HG02884 (cell line): ENCODE measurements at regions not wholly inside any gene's neighbourhood (a gene's known extent, or its start where the extent isn't known, plus 50 kb on each side); places are given as distances from the start of the nearest gene placed in this dataset.
"Not testable (repeated sequence)": the region's sequence is repeated elsewhere in the genome, so short reads cannot be mapped to it uniquely, and the experiment has no call there.

Experiments
- ATAC-seq: cut with Tn5 transposase; IDR thresholded peaks from one replicate; pipeline ENCODE4 v1.9.1; 2021; ENCODE audit warnings: mild to moderate bottlenecking, moderate library complexity; ENCODE audit not compliant: unreplicated experiment

DNA sequence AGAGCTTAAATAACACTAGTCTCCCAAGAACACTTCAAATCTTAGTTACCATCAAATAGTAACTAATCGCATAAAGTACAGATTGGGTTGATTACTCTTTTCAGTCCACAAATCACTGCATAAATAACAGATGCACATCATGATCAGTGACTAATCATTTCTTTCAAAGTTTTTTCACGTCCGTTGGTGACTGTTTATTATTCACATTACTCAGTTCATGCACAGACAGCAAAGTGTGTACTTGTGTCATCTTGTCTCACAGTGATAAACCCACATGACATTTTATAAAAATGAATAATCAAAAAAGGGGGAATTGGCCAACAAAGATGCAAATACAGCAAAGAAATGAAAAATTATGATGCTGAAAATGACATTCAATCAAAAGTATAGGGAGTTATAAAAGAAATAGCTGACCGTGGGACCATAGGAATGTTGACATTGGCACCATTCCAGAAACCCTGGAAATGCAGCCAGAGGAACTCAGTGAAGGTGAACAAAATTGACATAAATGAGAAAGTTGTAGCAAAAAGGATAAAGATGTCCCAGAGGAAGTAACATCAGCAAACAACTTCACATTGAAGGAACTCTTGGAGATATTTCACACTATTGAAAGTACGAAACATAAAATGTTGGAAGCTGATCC is 161.5 kb downstream of the SOX3 start:
- ATAC-seq, result no peak

DNA sequence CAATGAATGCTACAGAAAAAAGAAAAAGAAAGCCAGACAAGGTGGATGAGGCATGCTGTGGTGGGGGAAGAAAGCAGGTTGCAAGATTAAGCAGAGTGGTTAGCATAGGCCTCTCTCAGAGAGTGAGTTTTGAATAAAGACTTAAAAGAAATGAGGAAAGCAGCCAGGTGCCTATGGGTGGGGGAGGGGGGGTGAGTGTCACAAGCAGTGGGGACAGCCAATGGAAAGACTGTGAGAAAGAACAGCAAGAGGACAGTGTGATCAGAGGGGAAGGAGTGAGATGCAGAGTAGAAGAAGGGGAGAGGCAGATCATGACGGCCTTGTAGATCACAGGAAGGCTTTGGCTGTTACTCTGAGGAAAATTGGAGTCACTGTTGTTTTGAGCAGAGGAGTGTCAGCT is 162.5 kb downstream of the SOX3 start:
- ATAC-seq, result no peak

DNA sequence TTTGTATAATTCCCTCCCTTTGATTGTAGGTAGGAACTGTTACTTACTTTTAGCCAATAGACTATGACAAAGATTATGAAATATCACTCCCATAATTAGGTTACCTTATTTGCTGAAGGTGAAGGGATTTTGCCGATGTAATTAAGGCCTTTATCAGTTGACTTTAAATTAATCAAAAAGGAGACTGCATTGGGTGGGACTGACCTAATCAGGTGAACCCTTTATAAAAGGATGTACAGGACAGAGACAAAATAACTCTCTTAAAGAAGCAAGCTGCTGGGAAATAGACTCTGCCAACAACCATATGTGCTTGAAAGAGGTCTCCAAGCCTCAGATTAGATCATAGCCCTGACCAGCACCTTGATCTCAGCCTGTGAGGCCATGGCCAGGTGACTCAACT is 167.6 kb downstream of the SOX3 start:
- ATAC-seq, result no peak

DNA sequence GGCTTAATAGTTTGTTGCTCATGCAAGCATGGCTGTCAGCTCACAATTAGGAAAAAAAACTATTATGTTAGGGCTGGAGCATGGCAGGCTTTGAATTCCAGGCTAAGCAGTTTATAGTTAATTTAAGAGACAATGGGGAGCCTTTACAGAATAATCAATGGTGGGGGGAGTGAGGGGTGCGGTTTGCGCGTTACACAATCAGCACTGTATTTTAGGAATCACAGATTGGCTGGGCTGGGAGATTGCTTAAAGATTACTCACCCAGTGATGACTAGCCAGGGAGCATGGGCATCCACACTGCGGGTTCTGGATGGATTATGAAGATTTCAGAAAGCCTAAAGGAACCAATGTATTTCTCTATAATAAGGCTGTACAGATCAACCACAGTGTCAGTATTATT is 186.6 kb downstream of the SOX3 start:
- no peak for ATAC-seq

DNA sequence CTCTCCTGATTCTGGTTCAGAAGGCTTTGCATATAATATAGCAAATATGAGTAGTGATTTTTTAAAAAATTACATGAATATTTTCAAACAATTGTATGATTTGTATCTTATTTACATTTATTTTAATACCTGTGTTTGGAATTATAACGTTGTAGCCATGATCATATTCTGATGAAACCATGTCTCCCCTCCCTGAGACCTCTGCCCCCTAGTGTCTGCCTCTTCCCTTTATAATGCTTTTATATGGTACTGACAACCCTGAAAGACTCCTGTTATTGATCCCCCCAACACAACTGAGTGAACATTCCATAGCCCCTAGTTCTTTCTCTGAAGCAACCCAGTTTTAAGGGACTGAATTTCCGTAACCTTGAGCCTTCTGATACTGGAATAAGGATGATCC is 187.4 kb downstream of the SOX3 start:
- ATAC-seq, result no peak

DNA sequence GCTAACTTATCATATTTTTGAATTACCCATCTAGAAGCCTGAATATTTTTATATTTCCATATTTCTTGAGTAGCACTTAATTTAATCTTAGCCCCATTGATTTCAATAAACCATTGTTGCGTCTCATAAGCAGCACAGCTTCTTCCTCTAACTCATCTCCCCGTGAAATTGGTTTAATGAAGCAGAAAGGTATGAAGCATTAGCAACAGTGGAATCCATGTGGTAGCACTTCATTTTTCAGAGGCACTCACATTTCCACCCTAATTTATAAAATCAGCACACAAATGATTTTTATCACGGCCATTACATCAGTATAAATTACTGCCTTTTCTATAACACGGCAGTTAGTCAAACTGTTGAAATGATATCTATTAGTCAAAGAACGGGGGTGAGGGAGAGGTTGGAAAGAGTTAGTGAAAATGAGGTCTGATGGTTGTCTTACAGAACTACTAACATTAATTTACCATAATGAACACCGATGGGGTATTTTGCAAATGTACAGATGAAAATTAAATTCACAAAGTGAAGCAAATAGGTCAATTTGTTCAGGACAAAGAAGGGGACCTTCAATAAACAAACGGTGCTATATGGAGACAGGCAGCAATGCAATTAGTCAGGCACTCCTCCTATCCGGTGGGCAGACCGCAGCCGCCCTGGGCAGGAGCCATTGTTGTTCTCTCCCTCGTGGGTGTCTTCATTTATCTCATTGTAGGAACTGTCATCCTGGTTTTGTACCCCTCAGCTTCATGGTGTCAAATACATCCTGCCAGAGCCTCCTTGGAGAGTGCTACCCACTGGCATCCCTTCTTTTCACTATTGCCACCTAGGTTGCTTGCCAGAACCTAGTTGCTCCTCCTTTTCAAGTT is 205.7 kb downstream of the SOX3 start:
- ATAC-seq, result no peak

DNA sequence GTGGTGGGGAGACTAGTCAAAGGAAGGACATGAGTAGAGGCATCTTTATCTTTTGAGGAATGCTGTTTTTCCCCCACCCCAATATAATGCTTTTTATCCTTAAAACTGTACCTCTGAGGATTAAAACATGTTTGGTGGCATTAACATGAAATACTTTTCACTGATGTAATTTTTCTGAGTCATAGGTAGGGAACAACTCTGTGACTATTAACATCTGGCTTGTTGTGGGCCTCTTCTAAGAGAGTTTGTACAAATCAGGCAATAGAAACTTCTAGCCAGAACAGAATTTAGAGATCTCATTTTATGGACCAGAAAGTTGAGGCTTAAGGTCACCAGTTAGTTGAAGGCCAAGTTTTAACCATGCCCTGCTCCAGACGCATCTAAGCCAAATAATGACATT is 207.6 kb downstream of the SOX3 start:
- ATAC-seq, result no peak

DNA sequence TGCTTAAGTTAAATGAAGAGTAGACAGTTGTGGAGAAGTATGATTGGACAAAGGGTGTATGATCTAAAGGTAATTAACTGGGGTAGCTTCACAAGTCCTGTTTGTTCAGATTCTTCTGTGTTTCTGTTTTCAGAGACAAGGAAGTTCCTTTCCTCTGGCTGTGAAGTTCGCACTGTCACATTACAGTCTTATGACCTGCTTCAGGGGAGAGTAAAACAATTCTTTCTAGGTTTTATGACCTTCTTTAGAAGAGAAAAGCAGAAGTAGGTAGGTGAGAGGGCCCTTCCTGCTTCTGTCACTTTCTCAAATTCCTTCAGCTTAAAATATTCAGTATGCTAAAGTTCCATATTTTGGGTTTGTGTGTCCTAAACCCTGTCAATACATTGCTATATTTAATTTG is 211.9 kb downstream of the SOX3 start:
- no peak for ATAC-seq

DNA sequence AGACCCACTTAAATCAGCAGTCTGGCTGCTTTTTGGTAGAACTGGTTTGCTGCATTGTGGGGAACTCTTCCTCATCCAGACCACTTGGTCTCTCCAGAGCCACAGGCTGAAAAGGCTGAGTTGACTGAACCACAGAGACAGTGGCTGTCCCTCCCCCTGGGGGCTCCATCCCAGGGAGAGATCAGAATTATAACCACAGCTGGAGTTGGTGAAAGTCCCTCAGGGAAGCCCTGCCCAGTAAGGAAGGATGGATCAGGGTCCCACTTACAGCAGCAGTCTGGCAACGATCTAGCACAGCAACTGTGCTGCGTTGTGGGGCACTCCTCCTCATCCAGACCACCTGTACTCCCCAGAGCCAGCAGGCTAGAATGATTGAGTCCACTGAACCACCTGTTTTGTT is 212.7 kb downstream of the SOX3 start:
- no peak for ATAC-seq

DNA sequence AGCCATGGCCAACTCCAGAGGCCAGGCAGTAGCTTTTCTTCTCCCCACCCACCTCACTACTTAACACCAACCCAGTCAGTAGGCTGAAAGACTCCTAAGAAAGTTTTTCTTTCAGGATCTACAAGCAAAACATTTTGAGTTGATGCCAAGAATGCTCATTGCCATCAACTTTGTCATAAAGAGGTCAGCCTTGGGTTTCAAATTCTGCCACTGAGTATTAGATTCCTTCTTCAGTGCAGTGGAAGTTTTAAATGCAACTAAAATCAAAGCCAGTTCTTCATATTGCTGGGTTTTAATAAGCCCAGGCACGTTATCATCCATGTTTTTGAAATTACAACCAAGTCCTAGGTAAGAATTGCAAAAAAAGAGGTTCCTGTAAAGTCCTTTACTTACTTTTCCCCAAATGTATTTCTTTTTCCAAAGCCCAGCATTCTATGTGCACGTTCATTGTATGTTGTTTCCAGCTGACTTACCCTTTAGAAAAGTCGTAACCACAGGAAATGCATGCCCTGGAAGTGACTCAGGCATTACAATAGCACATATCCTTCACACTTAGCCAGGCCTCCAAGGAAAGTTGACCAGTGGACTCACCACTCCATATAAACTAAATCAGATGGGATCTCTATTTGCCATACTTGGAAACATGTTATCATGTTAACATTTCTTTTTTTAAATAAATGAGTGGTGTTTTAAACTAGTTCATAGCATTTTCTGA is 229.9 kb downstream of the SOX3 start:
- no peak for ATAC-seq

DNA sequence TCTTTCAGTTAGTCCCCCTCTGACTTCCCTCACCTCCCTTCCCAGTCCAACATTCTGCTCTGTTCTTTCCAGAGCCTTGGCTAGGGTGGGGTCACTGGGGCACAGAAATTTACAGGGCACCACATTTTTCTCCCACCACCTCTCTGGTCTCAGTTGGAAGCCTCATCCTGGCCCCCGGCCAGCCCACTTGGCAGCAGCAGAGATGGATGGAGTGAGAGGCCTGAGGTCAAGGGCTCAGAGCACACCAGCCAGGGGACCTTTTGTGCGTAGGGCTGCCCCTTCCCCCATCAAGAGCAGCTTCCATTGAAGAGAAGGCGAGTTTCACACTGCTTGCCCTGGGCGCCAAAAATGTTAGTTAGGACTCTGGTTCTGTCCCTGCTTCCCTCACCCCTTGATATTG is 230.9 kb downstream of the SOX3 start:
- no peak for ATAC-seq

DNA sequence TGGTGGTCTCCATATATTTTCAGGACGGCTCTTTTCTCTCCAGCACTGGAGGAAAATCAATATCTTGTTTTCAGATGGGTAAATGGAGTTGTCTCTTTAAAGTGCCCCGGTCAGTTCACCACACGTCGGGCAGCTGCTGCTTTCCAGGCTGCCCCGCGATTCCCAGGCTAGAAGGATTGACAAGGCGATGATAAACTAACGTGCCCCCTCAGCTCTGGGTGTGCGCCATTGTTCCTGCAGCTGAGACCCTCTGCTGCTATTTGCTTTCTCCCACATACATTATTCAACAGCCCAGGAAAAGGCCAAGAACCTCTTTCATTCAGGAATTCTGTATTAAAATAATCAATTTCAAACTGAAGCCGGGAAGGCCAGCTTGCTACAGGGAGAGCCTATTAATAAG is 254.5 kb downstream of the SOX3 start:
- ATAC-seq, result no peak

DNA sequence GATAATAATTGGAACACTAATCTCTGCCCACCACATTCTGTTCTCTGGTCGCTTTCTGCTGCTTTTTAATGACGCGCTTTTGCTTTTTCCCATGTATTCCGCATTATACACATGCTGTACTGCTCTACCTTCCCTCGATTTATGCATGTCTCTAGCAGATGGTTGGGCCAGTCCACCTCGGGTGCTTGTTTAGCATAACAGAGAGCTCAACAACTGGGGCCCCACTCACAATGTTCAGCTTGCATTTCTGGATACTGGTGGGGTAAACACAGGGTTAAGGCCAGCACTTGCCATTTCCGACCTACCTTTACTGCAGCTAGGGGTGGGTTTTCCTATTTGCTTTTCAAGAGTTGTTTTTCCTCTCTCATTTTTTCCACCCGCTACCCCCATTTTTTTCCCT is 255.8 kb downstream of the SOX3 start:
- ATAC-seq, result no peak

DNA sequence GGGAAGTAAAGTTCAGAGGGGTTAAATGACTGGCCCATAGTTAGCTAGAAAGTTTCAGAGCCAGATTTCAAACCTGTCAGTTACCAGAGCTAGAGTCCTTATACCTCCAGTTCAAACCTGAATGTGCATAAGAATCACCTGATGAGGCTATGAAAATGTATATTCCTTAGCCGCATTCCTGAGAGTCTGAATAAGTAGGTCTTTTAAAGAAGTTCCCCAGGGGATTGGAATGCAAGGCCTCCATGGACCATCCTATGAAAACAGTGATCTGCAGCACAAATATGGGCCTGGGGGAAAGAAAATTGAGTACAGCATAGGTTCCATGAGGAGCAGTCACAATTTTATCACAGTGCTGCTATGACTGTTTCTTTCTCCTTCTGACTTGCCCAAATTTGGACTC is 263.9 kb upstream of the CXorf66 start:
- ATAC-seq, result no peak

DNA sequence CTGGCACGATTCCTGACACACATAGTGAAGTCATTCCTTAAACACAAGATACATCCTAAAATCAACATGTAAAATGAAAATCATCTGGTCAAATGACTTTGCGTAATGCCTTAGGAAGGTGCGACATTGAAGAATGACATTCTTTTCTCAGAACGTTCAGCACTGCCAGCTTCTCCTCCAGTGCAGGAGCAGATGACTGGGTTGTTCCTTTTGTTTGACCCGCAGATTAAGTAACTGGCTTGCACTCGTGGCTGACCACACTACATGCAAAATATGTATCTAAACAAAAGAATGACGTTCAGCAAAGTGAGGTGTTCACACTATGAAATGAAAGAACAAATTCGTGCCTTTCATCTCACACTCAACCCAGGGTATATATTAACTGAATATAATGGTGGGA is 260.7 kb upstream of the CXorf66 start:
- ATAC-seq, result not testable (repeated sequence)

DNA sequence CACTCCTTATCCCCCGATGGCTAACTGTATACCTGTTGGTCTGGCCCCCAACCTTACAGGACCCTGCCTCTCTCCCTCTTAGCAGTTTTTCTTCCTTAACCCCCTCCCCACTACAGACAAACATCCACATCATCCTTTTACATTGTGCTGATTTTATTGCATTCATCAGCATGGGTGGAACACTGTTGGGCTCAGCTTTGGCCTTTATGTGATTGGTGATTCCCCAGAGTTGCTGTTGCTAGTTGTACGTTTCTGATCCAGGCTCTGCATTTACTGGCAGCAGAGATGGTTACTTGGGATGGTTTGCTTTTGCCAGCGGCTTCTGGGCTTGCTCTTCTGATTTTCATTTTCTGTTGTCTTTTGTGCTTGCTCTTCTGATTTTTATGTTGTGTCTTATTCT is 250.6 kb upstream of the CXorf66 start:
- ATAC-seq, result not testable (repeated sequence)

DNA sequence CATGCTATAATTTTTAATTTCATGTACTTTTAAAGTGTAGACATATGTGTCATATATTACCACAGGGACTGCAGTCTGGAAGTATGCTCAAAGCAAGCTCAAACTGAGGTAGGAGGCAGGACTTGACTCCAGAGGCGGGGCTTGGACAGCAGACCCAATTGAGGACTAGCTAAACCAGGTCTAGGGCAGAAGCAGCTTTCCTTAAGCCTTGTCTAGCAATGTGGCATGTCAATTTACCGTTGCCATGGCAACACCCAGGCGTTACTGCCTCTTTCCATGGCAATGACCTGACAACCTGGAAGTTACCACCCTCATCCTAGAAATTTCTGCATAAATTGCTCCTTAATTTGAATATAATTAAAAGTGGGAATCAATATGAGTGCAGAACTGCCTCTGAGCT is 249.2 kb upstream of the CXorf66 start:
- ATAC-seq, result not testable (repeated sequence)

DNA sequence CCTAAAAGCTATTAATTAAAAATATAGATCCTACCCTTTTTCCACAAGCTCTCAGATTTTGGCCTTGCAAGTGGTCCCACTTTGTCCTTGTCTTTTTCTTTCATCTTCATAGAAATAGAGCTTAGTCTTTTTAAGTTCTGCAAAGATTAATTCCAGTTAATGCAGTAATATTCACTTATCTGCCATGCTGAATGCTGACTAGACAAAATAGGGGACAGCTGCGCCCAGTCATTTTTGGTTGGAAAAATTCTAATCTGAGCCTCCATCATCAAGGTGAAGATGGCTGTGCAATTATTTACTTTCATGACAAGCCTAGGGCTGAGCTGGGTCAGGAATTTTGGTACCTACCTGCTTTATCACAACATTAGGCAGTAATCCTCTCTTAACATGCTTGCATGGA is 241.3 kb upstream of the CXorf66 start:
- no peak for ATAC-seq

DNA sequence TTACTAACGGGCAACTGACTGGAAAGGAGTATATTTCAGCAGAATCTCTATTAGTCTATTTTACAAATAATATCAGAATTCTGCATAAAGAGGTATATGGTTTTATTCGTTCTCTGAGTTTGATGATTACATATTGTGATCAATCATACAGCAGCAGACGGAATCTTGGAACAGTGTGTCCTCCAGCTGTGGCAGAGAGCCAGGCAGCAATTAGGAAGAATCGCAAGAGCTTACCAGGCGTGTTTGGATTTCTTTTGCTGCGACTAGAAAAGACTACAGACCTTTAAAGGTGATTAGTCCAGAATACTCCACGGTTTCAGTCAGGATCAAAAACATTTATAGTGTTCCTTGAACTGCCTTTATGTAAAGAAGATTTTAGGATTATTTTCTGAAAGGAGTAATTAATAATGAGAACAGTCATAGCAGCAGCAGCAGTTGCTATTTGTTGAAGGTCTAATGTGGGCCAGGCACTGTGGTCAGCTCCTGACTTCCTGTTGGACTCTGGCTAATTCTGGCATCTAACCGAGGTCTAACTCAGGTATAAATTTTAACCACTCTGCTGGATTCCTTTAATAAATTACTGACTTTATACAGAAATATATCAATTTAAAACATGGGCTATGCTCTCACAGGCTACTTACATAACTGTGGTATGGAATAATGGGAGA is 225.3 kb upstream of the CXorf66 start:
- ATAC-seq, result no peak

DNA sequence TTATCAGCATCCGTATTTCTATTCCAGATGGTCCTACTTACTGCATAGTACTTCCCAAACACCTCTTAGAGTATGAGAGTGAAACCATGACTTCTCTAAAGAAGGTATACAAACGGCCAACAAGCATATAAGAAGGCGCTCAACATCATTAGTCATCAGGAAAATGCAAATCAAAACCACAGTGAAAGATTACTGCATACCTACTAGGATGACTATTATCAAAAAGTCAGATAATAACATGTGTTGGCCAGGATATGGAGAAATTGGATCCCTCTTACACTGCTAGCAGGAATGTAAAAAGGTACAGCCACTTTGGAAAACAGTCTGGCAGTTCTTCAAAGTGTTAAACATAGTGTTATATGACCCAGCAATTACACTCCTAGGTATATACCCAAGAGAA is 215.3 kb upstream of the CXorf66 start:
- no peak for ATAC-seq

DNA sequence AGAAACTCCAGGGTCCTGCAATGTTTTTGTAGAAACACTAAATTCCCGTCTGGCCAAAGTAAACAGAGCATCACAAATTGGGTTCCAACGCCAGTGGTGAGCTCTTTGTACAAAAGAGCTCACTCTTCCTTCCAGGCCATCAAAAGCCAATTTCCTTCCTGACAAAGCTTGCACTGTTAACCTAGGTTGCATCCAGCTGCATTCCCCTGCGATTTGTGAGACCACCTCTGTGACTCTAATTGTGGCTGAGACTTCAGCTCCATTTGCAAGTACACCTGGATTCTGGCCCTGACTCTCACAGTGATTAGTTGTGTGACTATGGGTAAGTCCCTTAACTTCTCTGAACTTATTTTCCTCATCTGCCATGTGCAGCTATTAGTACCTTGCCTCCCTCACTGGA is 212.5 kb upstream of the CXorf66 start:
- no peak for ATAC-seq
